Loucy (cell line): ENCODE measurements at regions not wholly inside any gene's neighbourhood (a gene's known extent, or its start where the extent isn't known, plus 50 kb on each side); places are given as distances from the start of the nearest gene placed in this dataset.

Experiments used
- H2AFZ ChIP-seq: fragments of 200-600 bp; sonication (generic); 2 replicates; pipeline ENCODE4 v1.6.0; 2016; ENCODE audit warnings: antibody characterized with exemption, mild to moderate bottlenecking, low read length, moderate library complexity
- H3F3A ChIP-seq: fragments of 200-600 bp; 2 replicates; pipeline ENCODE4 v1.6.0; 2016; ENCODE audit warnings: antibody characterized with exemption, low read depth, mild to moderate bottlenecking
- H3K27me3 ChIP-seq: fragments of 200-600 bp; sonication (generic); 2 replicates; pipeline ENCODE4 v1.6.1; 2014; ENCODE audit warnings: low read length, mild to moderate bottlenecking; ENCODE audit not compliant: insufficient read depth, poor library complexity, severe bottlenecking
- H3K36me3 ChIP-seq: fragments of 200-600 bp; sonication (generic); 2 replicates; pipeline ENCODE4 v1.6.1; 2016; ENCODE audit warnings: low read length; ENCODE audit not compliant: insufficient read depth
- H3K4me1 ChIP-seq: fragments of 200-600 bp; sonication (generic); 2 replicates; pipeline ENCODE4 v1.5.1; 2014; ENCODE audit warnings: low read length, mild to moderate bottlenecking; ENCODE audit not compliant: insufficient read depth, poor library complexity, severe bottlenecking
- H3K4me2 ChIP-seq: fragments of 200-600 bp; sonication (generic); 2 replicates; pipeline ENCODE4 v1.6.0; 2014; ENCODE audit warnings: antibody characterized with exemption, low read length, low read depth, mild to moderate bottlenecking; ENCODE audit not compliant: poor library complexity, severe bottlenecking
- H3K4me3 ChIP-seq: fragments of 200-600 bp; sonication (generic); 2 replicates; pipeline ENCODE4 v1.5.1; 2014; ENCODE audit warnings: low read length, mild to moderate bottlenecking, mixed read lengths; ENCODE audit not compliant: poor library complexity, severe bottlenecking
- H3K79me2 ChIP-seq: fragments of 200-600 bp; sonication (generic); 2 replicates; pipeline ENCODE4 v1.6.1; 2014; ENCODE audit warnings: low read length; ENCODE audit not compliant: insufficient read depth
- H3K9ac ChIP-seq: fragments of 200-600 bp; sonication (generic); 2 replicates; pipeline ENCODE4 v1.6.0; 2014; ENCODE audit warnings: mild to moderate bottlenecking, low read depth, low read length, moderate library complexity; ENCODE audit not compliant: poor library complexity, severe bottlenecking
- H3K9me2 ChIP-seq: fragments of 200-600 bp; sonication (generic); replicated peaks from 2 replicates; pipeline ENCODE4 v1.6.1; 2016; ENCODE audit warnings: low read depth, low read length, mixed read lengths
- H3K9me3 ChIP-seq: fragments of 200-600 bp; sonication (generic); 2 replicates; pipeline ENCODE4 v1.6.1; 2014; ENCODE audit warnings: mild to moderate bottlenecking, antibody characterized with exemption, low read length, low read depth; ENCODE audit not compliant: insufficient read depth
- H4K20me1 ChIP-seq: fragments of 200-600 bp; sonication (generic); 2 replicates; pipeline ENCODE4 v1.6.0; 2014; ENCODE audit warnings: antibody characterized with exemption, low read length, mild to moderate bottlenecking; ENCODE audit not compliant: insufficient read depth, poor library complexity, severe bottlenecking
- CTCF ChIP-seq: fragments of 200-600 bp; sonication (generic); conservative IDR thresholded peaks from 2 replicates; pipeline ENCODE4 v1.5.1; 2014; ENCODE audit warnings: mild to moderate bottlenecking, antibody characterized with exemption, low read length
- EZH2phosphoT487 ChIP-seq: fragments of 200-600 bp; IDR thresholded peaks from 2 replicates; pipeline ENCODE4 v1.6.1; 2018; ENCODE audit warnings: antibody characterized with exemption, mild to moderate bottlenecking, moderate library complexity, borderline replicate concordance

- TF ChIP-seq CTCF (no peak), EZH2phosphoT487 (no peak)
- no peak overlapping the region for H2AFZ ChIP-seq
- peaks cover 4% of the 10 kb centered on the region; the same call in 1 of the 2 replicates for H3K9me3 ChIP-seq
- H3K9ac ChIP-seq = no peak overlapping the region
- no peaks in the 10 kb centered on the region for H3K4me1 ChIP-seq
- no peaks in the 10 kb centered on the region for H3K79me2 ChIP-seq
- no peaks in the 10 kb centered on the region for H4K20me1 ChIP-seq
- no peaks in the 10 kb centered on the region for H3K9me2 ChIP-seq
- no peak overlapping the region for H3K4me3 ChIP-seq
- no peaks in the 10 kb centered on the region for H3K27me3 ChIP-seq
- H3F3A ChIP-seq = no peaks in the 10 kb centered on the region
- no peaks in the 10 kb centered on the region for H3K36me3 ChIP-seq
- no peak overlapping the region for H3K4me2 ChIP-seq
Observed at GRCh38 chr11:11192541-11192940, 160.5 kb downstream of the CSNK2A3 start.

DNA sequence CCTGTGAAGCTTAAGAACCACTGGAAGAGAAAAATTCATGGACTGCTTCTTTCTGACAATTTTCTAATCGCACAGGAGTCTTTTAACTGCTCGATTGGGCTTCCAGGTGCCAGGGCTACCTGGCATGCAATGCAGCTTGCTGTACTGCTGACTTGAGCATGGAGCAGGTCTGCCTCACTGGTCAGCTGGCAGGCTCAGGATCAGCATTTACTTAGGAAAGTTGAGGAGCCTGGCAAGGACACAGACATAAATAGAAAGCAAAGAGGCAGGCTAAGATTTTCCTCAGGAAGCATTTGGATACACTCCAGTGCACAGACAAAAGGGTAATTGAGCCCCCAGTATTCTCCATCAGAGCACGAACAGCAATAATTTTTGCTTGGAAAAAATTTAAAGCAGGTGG is 163.5 kb downstream of the CSNK2A3 start:
- Histone ChIP-seq H2AFZ (no peak overlapping the region), H3K4me1 (no peaks in the 10 kb centered on the region), H3K9ac (no peak overlapping the region), H3K36me3 (no peaks in the 10 kb centered on the region), H3K9me2 (no peaks in the 10 kb centered on the region), H3F3A (no peaks in the 10 kb centered on the region), H4K20me1 (no peaks in the 10 kb centered on the region), H3K4me3 (no peak overlapping the region), H3K9me3 (peaks cover 4% of the 10 kb centered on the region; the same call in 1 of the 2 replicates), H3K79me2 (no peaks in the 10 kb centered on the region), H3K4me2 (no peak overlapping the region), H3K27me3 (no peaks in the 10 kb centered on the region)
- TF ChIP-seq EZH2phosphoT487 (no peak), CTCF (no peak)

GRCh38 chr11:11186249-11186648 is 166.8 kb downstream of the CSNK2A3 start:
- H3K79me2 ChIP-seq = no peaks in the 10 kb centered on the region
- H3F3A ChIP-seq = no peaks in the 10 kb centered on the region
- no peaks in the 10 kb centered on the region for H3K36me3 ChIP-seq
- no peaks in the 10 kb centered on the region for H3K4me1 ChIP-seq
- H3K9me2 ChIP-seq = no peaks in the 10 kb centered on the region
- H3K4me3 ChIP-seq = no peak overlapping the region
- no peak overlapping the region for H2AFZ ChIP-seq
- no peaks in the 10 kb centered on the region for H4K20me1 ChIP-seq
- H3K9ac ChIP-seq = no peak overlapping the region
- H3K4me2 ChIP-seq = no peak overlapping the region
- peaks cover 3% of the 10 kb centered on the region; the same call in 1 of the 2 replicates for H3K9me3 ChIP-seq
- H3K27me3 ChIP-seq = no peaks in the 10 kb centered on the region
- TF ChIP-seq EZH2phosphoT487 (no peak), CTCF (no peak)
